Panc1 (cell line): ENCODE measurements at regions not wholly inside any gene's neighbourhood (a gene's known extent, or its start where the extent isn't known, plus 50 kb on each side); places are given as distances from the start of the nearest gene placed in this dataset.

Experiments used
- ATAC-seq: fragments of 200-7000 bp; cut with Tn5 transposase; 2 replicates; pipeline ENCODE4 v1.9.1; 2020; ENCODE audit warnings: mild to moderate bottlenecking, moderate library complexity
- BruUV-seq: library from RNA; stranded (reverse); fragments of 400-500 nt; replicated peaks from 2 replicates; lab custom pipeline; 2021; lab: Mats Ljungman, UMichigan
- CTCF ChIA-PET: fragments of 300-600 bp; sonication (Branson Sonifier 250); formaldehyde crosslinking; loops from one replicate; lab custom pipeline; 2022; ENCODE audit warnings: antibody characterized with exemption; lab: Charles Lee
- POLR2A ChIA-PET: fragments of 300-600 bp; sonication (Branson Sonifier 250); formaldehyde crosslinking; loops from one replicate; lab custom pipeline; 2022; ENCODE audit warnings: antibody characterized with exemption; lab: Charles Lee
- DNase-seq: peaks from one replicate; pipeline ENCODE4 v3.0.0-alpha.2; 2010; ENCODE audit warnings: low read depth, low spot score
- H3K27ac ChIP-seq: 2 replicates; pipeline ENCODE4 v1.5.1; 2011; ENCODE audit warnings: mild to moderate bottlenecking, low read length, inconsistent platforms
- H3K27me3 ChIP-seq: fragments of 200-500 bp; sonication (Bioruptor generic); 2 replicates; pipeline ENCODE4 v1.6.0; 2014; ENCODE audit warnings: low read length, inconsistent platforms; ENCODE audit not compliant: control insufficient read depth, insufficient read depth
- H3K36me3 ChIP-seq: fragments of 200-500 bp; sonication (Bioruptor generic); 2 replicates; pipeline ENCODE4 v1.5.1; 2014; ENCODE audit warnings: inconsistent platforms, mild to moderate bottlenecking, low read length, moderate library complexity; ENCODE audit not compliant: control insufficient read depth, insufficient read depth
- H3K4me1 ChIP-seq: 2 replicates; pipeline ENCODE4 v1.5.1; 2011; ENCODE audit warnings: inconsistent platforms, mild to moderate bottlenecking, low read length, moderate library complexity; ENCODE audit not compliant: control insufficient read depth, insufficient read depth
- H3K4me3 ChIP-seq, 2 experiments: 2 replicates each; pipeline ENCODE4 v1.5.1; 2011 to 2012; ENCODE audit warnings: low read depth in 2 of 2, low read length in 2 of 2, mild to moderate bottlenecking in 2 of 2, inconsistent platforms in 1 of 2, moderate library complexity in 1 of 2
- H3K9me3 ChIP-seq: fragments of 200-500 bp; sonication (Bioruptor generic); 2 replicates; pipeline ENCODE4 v1.5.1; 2014; ENCODE audit warnings: low read depth, mild to moderate bottlenecking, inconsistent platforms, low read length, moderate library complexity; ENCODE audit not compliant: control insufficient read depth, insufficient read depth
- CTCF ChIP-seq: fragments of 450-650 bp; IDR thresholded peaks from 2 replicates; pipeline ENCODE4 v1.5.1; 2017; ENCODE audit warnings: mild to moderate bottlenecking
- POLR2AphosphoS5 ChIP-seq: IDR thresholded peaks from 2 replicates; pipeline ENCODE4 v1.6.1; 2012; ENCODE audit warnings: mild to moderate bottlenecking, low read depth, low read length, moderate library complexity
- REST ChIP-seq, 2 experiments: IDR thresholded peaks; 2 replicates each; pipeline ENCODE4 v1.6.1; 2011 to 2012; ENCODE audit warnings: low read depth in 2 of 2, control low read depth in 1 of 2, low read length in 1 of 2, mild to moderate bottlenecking in 1 of 2, moderate library complexity in 1 of 2; ENCODE audit not compliant: insufficient read depth in 1 of 2
- SIN3A ChIP-seq: IDR thresholded peaks from 2 replicates; pipeline ENCODE4 v1.6.1; 2012; ENCODE audit warnings: low read depth, mild to moderate bottlenecking, low read length, moderate library complexity, borderline replicate concordance; ENCODE audit not compliant: insufficient read depth
- TCF7L2 ChIP-seq: IDR thresholded peaks from 2 replicates; pipeline ENCODE4 v1.6.1; 2011; ENCODE audit warnings: mild to moderate bottlenecking, low read depth, low read length, inconsistent platforms
- in situ Hi-C: cut with HindIII; loops from 2 replicates; pipeline ENCODE4 v1.10.0; 2016; ENCODE audit warnings: low sequenced_read_pairs, low pct_unique_long_range_greater_than_20kb
- intact Hi-C: fragments of 100-400 bp; cut with micrococcal nuclease; formaldehyde crosslinking; loops from one replicate; pipeline ENCODE4 v1.10.0; 2022; ENCODE audit not compliant: unreplicated experiment

GRCh38 chr6:117174835-117175360, 90.5 kb upstream of the VGLL2 start:
- ChIA-PET CTCF (no interaction called here), POLR2A (no interaction called here)
- Histone ChIP-seq H3K4me3 (no peak overlapping the region), H3K4me1 (no peaks in the 10 kb centered on the region), H3K27me3 (no peaks in the 10 kb centered on the region), H3K27ac (no peak overlapping the region), H3K9me3 (no peaks in the 10 kb centered on the region), H3K36me3 (no peaks in the 10 kb centered on the region)
- BruUV-seq = no TSS peak
- intact Hi-C loops (loop anchor here (5.0 kb wide), 1 partner anchor 198 kb away; no protein-coding TSS in a partner anchor), in situ Hi-C loops (no loop called here)
- DNase-seq (no peak), ATAC-seq (no peak)
- TF ChIP-seq CTCF = no peak
- no peak for TF ChIP-seq REST (IDR thresholded peaks at IDR 0.05; ENCODE audit: insufficient read depth in 1 of 2, low read depth in 2 of 2, low read length in 1 of 2)
- no peak for TF ChIP-seq TCF7L2
- TF ChIP-seq SIN3A = no peak
- TF ChIP-seq POLR2AphosphoS5 = no peak

DNA sequence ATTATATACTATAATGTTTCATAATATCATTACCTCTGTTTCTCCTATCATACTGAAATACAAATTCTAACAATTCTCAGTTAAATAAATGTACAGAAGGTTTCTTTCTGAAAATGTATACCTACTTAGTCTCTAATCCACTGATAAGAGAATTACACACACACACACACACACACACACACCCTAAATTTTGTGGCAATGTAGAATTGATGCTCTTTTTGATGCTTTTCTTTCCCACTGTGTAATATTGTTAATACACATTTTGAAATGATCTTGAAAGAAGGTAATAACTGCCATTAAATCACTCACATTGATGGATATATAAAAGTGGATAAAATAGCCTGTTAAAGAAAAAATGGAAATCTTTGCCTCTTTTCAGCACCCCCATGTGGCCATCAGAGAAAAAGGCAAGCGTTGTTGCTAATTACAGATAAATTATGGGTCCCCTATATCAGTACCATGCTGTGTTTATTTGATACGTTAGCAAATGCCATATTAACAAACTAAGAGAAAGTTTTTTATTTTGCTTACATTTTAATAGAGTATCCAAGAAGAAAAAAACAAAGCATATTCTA, 76.6 kb upstream of the VGLL2 start:
- ATAC-seq = no peak
- Histone ChIP-seq H3K4me3 (no peak overlapping the region), H3K4me1 (no peaks in the 10 kb centered on the region), H3K27ac (no peak overlapping the region), H3K9me3 (no peaks in the 10 kb centered on the region), H3K36me3 (no peaks in the 10 kb centered on the region), H3K27me3 (no peaks in the 10 kb centered on the region)
- BruUV-seq = no TSS peak
- ChIA-PET CTCF (interaction anchor here (0.6 kb wide), 1 partner anchor 15 kb away, joined by 6 read pairs; no protein-coding TSS in a partner anchor), POLR2A (no interaction called here)
- in situ Hi-C loops = no loop called here
- DNase-seq = no peak
- intact Hi-C loops = no loop called here
- TF ChIP-seq REST (IDR thresholded peaks at IDR 0.05; ENCODE audit: insufficient read depth in 1 of 2, low read depth in 2 of 2, low read length in 1 of 2) (no peak), CTCF (peak; percentile 51; the same call in 1 of the 2 replicates)
